ENCODE measurements at regions not wholly inside any gene's neighbourhood (a gene's known extent, or its start where the extent isn't known, plus 50 kb on each side); places are given as distances from the start of the nearest gene placed in this dataset. TPM values are rescaled to one million over a fixed set of nuclear protein-coding genes. Genes with fewer than 3 reads are reported as not detected.
"Not testable (repeated sequence)": the region's sequence is repeated elsewhere in the genome, so short reads cannot be mapped to it uniquely, and the experiment has no call there.

DNA sequence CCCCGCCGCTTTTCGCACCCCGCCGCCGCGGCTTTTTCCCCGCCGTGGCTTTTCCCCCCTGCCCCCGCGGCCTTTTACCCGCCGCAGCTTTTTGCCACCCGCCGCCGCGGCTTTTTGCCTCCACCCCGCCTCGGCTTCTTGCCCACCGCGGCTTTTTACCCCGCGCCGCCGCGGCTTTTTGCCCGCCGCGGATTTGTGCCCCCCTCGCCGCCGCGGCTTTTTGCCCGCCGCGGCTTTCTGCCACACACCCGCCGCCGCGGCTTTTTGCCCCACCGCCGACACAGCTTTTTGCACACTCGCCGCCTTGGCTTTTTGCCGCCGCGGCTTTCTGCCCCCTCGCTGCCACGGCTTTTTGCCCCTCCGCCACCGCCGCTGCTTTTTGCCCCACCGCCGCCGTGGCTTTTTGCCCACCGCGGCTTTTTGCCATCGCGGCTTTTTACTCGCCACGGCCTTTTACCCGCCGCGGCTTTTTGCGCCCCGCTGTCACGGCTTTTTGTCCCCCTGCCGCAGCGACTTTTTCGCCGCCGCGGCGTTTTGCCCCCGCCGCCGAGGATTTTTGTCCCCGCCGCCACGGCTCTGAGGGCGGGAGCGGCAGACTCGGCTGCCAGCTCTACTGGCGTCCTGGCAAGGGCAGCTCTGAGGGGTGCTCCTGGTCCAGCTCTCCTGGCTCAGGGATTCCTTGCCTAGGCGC lies 473.6 kb downstream of the FAM72C start:
- H3K4me3 ChIP-seq; H3K27me3 ChIP-seq; H3K36me3 ChIP-seq (replicated peaks in 1 of 2; ENCODE audit: insufficient read depth in 1 of 2, low read depth in 2 of 2); ATAC-seq; H3K9me3 ChIP-seq; H3K4me1 ChIP-seq; intact Hi-C loops (cut with DNase I); H3K27ac ChIP-seq: not testable (repeated sequence)
- DNase-seq, result peak in 2 of 4 donors; percentile 4 to 8
- WGBS, 2 donors, result 0 to 17% methylated on average over 43 of the region's 85 CpGs

DNA sequence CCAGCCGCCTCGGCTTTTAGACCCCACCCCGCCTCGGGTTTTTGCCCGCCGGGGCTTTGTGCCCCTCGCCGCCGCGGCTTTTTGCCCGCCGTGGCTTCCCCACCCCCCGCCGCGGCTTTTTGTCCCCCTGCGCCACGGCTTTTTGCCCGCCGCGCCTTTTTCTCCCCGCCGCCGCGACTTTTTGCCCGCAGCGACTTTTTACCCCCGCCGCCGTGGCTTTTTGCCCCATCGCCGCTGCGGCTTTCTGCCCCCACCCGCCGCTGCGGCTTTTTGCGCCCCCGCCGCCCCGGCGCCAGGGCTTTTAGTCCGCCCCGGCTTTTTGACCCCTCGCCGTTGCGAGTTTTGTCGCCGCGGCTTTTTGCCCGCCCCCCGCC lies 474.4 kb downstream of the FAM72C start:
- TF ChIP-seq, protein P1, sequence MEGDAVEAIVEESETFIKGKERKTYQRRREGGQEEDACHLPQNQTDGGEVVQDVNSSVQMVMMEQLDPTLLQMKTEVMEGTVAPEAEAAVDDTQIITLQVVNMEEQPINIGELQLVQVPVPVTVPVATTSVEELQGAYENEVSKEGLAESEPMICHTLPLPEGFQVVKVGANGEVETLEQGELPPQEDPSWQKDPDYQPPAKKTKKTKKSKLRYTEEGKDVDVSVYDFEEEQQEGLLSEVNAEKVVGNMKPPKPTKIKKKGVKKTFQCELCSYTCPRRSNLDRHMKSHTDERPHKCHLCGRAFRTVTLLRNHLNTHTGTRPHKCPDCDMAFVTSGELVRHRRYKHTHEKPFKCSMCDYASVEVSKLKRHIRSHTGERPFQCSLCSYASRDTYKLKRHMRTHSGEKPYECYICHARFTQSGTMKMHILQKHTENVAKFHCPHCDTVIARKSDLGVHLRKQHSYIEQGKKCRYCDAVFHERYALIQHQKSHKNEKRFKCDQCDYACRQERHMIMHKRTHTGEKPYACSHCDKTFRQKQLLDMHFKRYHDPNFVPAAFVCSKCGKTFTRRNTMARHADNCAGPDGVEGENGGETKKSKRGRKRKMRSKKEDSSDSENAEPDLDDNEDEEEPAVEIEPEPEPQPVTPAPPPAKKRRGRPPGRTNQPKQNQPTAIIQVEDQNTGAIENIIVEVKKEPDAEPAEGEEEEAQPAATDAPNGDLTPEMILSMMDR (IDR thresholded peaks at IDR 0.05), result no peak
- no peak for DNase-seq
- H3K27me3 ChIP-seq, result no peaks in the 10 kb centered on the region
- no peak overlapping the region for H3K4me3 ChIP-seq
- no peaks in the 10 kb centered on the region for H3K36me3 ChIP-seq (replicated peaks in 1 of 2; ENCODE audit: insufficient read depth in 1 of 2, low read depth in 2 of 2)
- no peak overlapping the region for H3K27ac ChIP-seq
- intact Hi-C loops (cut with DNase I), result no loop called here
- WGBS, 2 donors, result 11 to 28% methylated on average over 26 to 28 of the region's 50 CpGs
- ATAC-seq, result no peak
- no peaks in the 10 kb centered on the region for H3K9me3 ChIP-seq
- no peaks in the 10 kb centered on the region for H3K4me1 ChIP-seq

DNA sequence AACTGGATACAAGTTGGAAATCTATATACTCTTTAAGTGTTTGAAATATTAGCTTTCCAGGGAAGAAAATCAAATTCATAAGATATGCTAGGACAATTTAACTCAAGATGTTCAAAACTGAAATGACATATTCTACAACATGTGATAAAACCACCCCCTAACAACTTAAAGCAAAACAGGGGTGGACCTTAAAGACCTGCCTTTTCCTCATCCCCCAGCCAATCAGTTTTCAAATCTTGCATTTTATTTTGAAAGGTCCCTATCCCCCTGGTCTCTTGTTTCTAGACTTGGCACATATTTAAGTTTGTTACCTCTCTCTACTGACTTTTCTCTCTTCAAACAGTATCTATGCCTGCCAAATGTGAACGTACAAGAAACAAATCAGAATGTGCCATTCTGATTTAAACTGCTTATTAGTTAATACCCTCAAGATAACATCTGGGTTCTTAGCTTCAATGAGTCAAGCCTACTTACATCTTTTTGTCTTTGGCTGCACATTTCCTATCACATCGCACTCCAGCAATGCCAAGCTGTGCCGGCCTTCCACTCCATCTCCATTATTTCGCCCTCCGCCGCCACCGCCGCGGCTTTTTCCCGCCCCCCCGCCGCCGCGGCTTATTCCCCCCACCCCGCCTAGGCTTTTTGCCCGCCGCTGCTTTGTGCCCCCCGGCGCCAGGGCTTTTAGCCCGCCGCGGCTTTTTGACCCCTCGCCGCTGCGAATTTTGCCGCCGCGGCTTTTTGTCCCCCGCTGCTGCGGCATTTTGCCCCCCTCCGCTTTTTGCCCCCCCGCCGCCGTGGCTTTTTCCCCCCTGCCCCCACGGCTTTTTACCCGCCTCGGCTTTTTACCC lies 475.0 kb downstream of the FAM72C start:
- H3K27ac ChIP-seq; H3K36me3 ChIP-seq (replicated peaks in 1 of 2; ENCODE audit: insufficient read depth in 1 of 2, low read depth in 2 of 2); H3K4me3 ChIP-seq; DNase-seq; intact Hi-C loops (cut with DNase I); H3K4me1 ChIP-seq; ATAC-seq; H3K9me3 ChIP-seq; H3K27me3 ChIP-seq: not testable (repeated sequence)
- WGBS, 2 donors, result 5% methylated on average over 16 of the region's 37 CpGs; no CpG with 5 or more reads in 1 of the 2 donors

Small RNA genes lying in the stretch of these regions (small RNA-seq; reads per million reads assigned to genes)
- not detected for gene AC239800.3
- not detected for gene HIST2H3PS2
- gene RNU1-114P, result not detected
- not detected for gene RNU1-143P
- gene RNU1-92P, result not detected
- not detected for gene RNVU1-17
- gene RNVU1-18, result not detected

All from body of pancreas (tissue), 4 donors.